ENCODE measurements at regions not wholly inside any gene's neighbourhood (a gene's known extent, or its start where the extent isn't known, plus 50 kb on each side); places are given as distances from the start of the nearest gene placed in this dataset.

GRCh38 chr4:108359986-108360681 is 191.4 kb upstream of the LEF1 start:
- TF ChIP-seq CTCF (IDR thresholded peaks at IDR 0.05) (no peak), POLR2A (IDR thresholded peaks at IDR 0.05) (no peak), POLR2AphosphoS5 (IDR thresholded peaks at IDR 0.05) (no peak)

Data from prostate gland (tissue), 2 donors.